ENCODE measurements at regions not wholly inside any gene's neighbourhood (a gene's known extent, or its start where the extent isn't known, plus 50 kb on each side); places are given as distances from the start of the nearest gene placed in this dataset.

DNA sequence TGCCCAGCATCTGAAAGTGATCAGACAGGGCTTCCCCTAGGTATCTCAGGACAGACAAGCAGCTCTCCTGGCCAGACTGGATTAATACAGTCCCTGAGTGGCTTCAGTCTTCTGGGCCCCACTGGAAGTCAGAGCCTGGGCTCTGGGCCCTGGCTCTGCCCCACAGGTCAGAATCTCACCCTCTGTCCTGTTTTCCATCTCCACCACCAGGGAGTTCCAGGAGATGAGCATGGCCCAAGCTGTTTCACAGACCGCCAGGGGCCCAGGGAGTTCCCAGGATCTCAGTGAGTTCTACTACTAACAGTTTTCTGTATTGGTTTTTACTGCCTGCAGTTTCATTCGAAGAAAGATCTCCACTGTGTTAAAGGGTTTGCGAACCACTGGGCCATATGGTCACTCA lies 131.5 kb downstream of the MEX3B start:
- TF ChIP-seq, protein P1, sequence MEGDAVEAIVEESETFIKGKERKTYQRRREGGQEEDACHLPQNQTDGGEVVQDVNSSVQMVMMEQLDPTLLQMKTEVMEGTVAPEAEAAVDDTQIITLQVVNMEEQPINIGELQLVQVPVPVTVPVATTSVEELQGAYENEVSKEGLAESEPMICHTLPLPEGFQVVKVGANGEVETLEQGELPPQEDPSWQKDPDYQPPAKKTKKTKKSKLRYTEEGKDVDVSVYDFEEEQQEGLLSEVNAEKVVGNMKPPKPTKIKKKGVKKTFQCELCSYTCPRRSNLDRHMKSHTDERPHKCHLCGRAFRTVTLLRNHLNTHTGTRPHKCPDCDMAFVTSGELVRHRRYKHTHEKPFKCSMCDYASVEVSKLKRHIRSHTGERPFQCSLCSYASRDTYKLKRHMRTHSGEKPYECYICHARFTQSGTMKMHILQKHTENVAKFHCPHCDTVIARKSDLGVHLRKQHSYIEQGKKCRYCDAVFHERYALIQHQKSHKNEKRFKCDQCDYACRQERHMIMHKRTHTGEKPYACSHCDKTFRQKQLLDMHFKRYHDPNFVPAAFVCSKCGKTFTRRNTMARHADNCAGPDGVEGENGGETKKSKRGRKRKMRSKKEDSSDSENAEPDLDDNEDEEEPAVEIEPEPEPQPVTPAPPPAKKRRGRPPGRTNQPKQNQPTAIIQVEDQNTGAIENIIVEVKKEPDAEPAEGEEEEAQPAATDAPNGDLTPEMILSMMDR (IDR thresholded peaks at IDR 0.05): no peak
- TF ChIP-seq POLR2A (IDR thresholded peaks at IDR 0.05): no peak
